Natural killer cell (primary cell): ENCODE measurements at regions not wholly inside any gene's neighbourhood (a gene's known extent, or its start where the extent isn't known, plus 50 kb on each side); places are given as distances from the start of the nearest gene placed in this dataset.

Experiments used
- ATAC-seq, 3 donors: fragments of 150-1000 bp in 2 of 3; fragments of 200-7000 bp in 1 of 3; cut with Tn5 transposase; 1 replicate in 1 of 3; 2 replicates in 2 of 3; pipeline ENCODE4 v1.10.0; 2021; ENCODE audit warnings: mild to moderate bottlenecking in 2 of 3, moderate library complexity in 2 of 3
- DNase-seq, 2 donors: peaks; one replicate each; pipeline versions ENCODE4 v3.0.0 to v3.0.0-alpha.2; 2013 to 2021; ENCODE audit warnings: mixed read lengths in 1 of 2
- H3K27ac ChIP-seq: one replicate; pipeline ENCODE4 v1.5.1; 2013; ENCODE audit warnings: mild to moderate bottlenecking, low read length
- H3K27me3 ChIP-seq: one replicate; pipeline ENCODE4 v1.6.1; 2013; ENCODE audit warnings: low read length; ENCODE audit not compliant: control insufficient read depth, insufficient read depth
- H3K36me3 ChIP-seq: one replicate; pipeline ENCODE4 v1.6.1; 2013; ENCODE audit warnings: low read length; ENCODE audit not compliant: control insufficient read depth, insufficient read depth
- H3K4me1 ChIP-seq: one replicate; pipeline ENCODE4 v1.6.1; 2013; ENCODE audit warnings: low read length; ENCODE audit not compliant: control insufficient read depth, insufficient read depth
- H3K4me3 ChIP-seq: one replicate; pipeline ENCODE4 v1.5.1; 2013; ENCODE audit warnings: low read length
- H3K9me3 ChIP-seq: one replicate; pipeline ENCODE4 v1.6.1; 2013; ENCODE audit warnings: low read length; ENCODE audit not compliant: control insufficient read depth, insufficient read depth
- H3K27ac Mint-ChIP-seq, 2 donors: one replicate each; pipeline ENCODE4 v1.8.0; 2022; ENCODE audit warnings: mild to moderate bottlenecking in 2 of 2, mixed read lengths in 2 of 2, moderate library complexity in 1 of 2
- H3K27me3 Mint-ChIP-seq, 2 donors: one replicate each; pipeline ENCODE4 v1.8.0; 2022; ENCODE audit warnings: low read depth in 2 of 2, mixed read lengths in 2 of 2
- H3K36me3 Mint-ChIP-seq: one replicate; pipeline ENCODE4 v1.8.0; 2022; ENCODE audit warnings: mixed read lengths
- H3K4me1 Mint-ChIP-seq, 2 donors: one replicate each; pipeline ENCODE4 v1.8.0; 2022; ENCODE audit warnings: mixed read lengths in 2 of 2
- H3K4me3 Mint-ChIP-seq: one replicate; pipeline ENCODE4 v1.8.0; 2022; ENCODE audit warnings: mild to moderate bottlenecking, moderate library complexity, mixed read lengths
- H3K9me3 Mint-ChIP-seq, 2 donors: one replicate each; pipeline ENCODE4 v1.8.0; 2022; ENCODE audit warnings: mixed read lengths in 2 of 2
- CTCF ChIP-seq: fragments of 200-600 bp; IDR thresholded peaks from one replicate; pipeline ENCODE4 v1.8.0; 2022; ENCODE audit warnings: antibody characterized with exemption
- WGBS: methylation state at CpG from one replicate; pipeline ENCODE4 v1.1.7; 2013; ENCODE audit warnings: missing lambda C conversion rate; ENCODE audit not compliant: insufficient coverage; 5-methylcytosine and 5-hydroxymethylcytosine counted together
- intact Hi-C: fragments of 100-400 bp; cut with micrococcal nuclease; formaldehyde crosslinking; loops from one replicate; pipeline ENCODE4 v1.14.2; 2022

- intact Hi-C loops: no loop called here
- Mint-ChIP-seq H3K27ac (no peak overlapping the region), H3K9me3 (no peaks in the 10 kb centered on the region), H3K4me1 (no peaks in the 10 kb centered on the region), H3K36me3 (no peaks in the 10 kb centered on the region), H3K27me3 (peaks cover 35 to 43% of the 10 kb centered on the region in 2 donors), H3K4me3 (no peak overlapping the region)
- Histone ChIP-seq H3K4me1 (no peaks in the 10 kb centered on the region), H3K27me3 (peaks cover 2% of the 10 kb centered on the region), H3K27ac (no peak overlapping the region), H3K4me3 (no peak overlapping the region), H3K9me3 (no peaks in the 10 kb centered on the region), H3K36me3 (no peaks in the 10 kb centered on the region)
- 82% methylated on average over 3 of the region's 3 CpGs for WGBS
- no peak for DNase-seq
- TF ChIP-seq CTCF: no peak
- ATAC-seq: no peak
These were observed 272.3 kb downstream of the PTPRU start for GRCh38 chr1:29508458-29509107.

- no peak for TF ChIP-seq CTCF
- no peak overlapping the region for H3K4me3 ChIP-seq
- Mint-ChIP-seq H3K27ac (no peak overlapping the region), H3K36me3 (no peaks in the 10 kb centered on the region), H3K27me3 (peaks cover 37 to 39% of the 10 kb centered on the region in 2 donors), H3K4me1 (no peaks in the 10 kb centered on the region), H3K4me3 (no peak overlapping the region), H3K9me3 (no peaks in the 10 kb centered on the region)
- H3K27ac ChIP-seq: no peak overlapping the region
- no peaks in the 10 kb centered on the region for H3K4me1 ChIP-seq
- WGBS: 84% methylated on average over 12 of the region's 12 CpGs
- peak in 1 of 2 donors; percentile 11 for DNase-seq
- H3K9me3 ChIP-seq: no peaks in the 10 kb centered on the region
- H3K27me3 ChIP-seq: peaks cover 2% of the 10 kb centered on the region
- H3K36me3 ChIP-seq: no peaks in the 10 kb centered on the region
- no peak for ATAC-seq
- intact Hi-C loops: no loop called here
These were observed 270.4 kb downstream of the PTPRU start for GRCh38 chr1:29506678-29507225.

DNA sequence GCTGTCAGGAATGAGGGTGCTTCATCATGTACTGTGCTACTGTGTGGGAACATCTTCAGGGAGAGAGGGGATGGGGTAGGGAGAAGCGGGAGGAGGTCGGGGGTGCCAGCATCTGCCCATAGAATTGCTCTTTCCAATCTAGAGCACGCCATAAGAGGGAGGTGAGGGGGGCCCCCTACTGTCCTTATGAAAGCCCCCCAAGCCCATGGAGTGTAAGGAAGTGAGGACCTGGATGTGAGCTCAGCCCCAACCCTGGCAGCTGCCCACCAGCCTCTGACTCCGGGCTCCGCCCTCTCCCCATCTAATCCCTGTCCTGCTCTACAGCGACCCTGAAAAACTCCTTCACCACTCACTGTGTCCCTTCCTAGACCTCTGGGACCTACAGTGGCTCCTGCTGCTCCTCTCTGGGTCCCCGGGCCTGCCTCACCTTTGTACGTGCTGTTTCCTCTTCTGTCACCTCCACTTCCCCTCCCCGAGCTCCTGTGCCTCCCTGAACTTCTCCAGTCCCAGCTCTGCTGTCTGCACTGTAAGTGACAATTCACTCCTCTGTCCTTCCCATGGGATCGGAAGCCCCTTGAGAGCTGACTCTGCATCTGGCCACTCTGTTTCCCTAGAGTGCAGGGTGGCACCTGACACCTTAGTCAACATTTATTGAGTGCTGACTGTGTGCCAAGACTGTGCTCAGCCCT lies 269.4 kb downstream of the PTPRU start:
- Mint-ChIP-seq H3K27ac (no peak overlapping the region), H3K4me3 (no peak overlapping the region), H3K4me1 (no peaks in the 10 kb centered on the region), H3K9me3 (no peaks in the 10 kb centered on the region), H3K36me3 (no peaks in the 10 kb centered on the region), H3K27me3 (peaks cover 33 to 36% of the 10 kb centered on the region in 2 donors)
- Histone ChIP-seq H3K36me3 (no peaks in the 10 kb centered on the region), H3K4me3 (no peak overlapping the region), H3K9me3 (no peaks in the 10 kb centered on the region), H3K4me1 (no peaks in the 10 kb centered on the region), H3K27ac (no peak overlapping the region), H3K27me3 (peaks cover 2% of the 10 kb centered on the region)
- 63% methylated on average over 10 of the region's 10 CpGs for WGBS
- ATAC-seq (no peak), DNase-seq (peak in 1 of 2 donors; percentile 11)
- intact Hi-C loops: no loop called here
- TF ChIP-seq CTCF: no peak
